ENCODE measurements at regions not wholly inside any gene's neighbourhood (a gene's known extent, or its start where the extent isn't known, plus 50 kb on each side); places are given as distances from the start of the nearest gene placed in this dataset.

DNA sequence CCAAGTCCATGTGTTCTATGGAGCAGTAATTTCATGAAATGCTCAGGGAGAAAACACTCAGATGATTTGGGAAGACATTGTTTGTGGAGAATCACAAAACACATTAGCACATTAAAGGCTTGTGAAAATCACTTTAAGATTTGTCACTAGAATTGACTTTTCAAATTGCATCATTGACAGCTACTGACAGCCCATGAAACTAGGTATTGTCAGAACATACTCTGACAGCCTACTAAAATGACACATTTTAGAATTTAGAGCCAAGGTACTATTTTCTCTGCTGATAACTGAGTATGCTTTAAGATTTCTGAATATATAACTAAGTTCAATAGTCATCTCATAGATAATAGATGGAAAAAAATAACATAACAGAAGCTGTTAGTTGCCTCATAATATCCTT is 67.4 kb upstream of the FOXC1 start:
- no peak overlapping the region for H3K4me3 ChIP-seq
- no peak overlapping the region for H3K27ac ChIP-seq

DNA sequence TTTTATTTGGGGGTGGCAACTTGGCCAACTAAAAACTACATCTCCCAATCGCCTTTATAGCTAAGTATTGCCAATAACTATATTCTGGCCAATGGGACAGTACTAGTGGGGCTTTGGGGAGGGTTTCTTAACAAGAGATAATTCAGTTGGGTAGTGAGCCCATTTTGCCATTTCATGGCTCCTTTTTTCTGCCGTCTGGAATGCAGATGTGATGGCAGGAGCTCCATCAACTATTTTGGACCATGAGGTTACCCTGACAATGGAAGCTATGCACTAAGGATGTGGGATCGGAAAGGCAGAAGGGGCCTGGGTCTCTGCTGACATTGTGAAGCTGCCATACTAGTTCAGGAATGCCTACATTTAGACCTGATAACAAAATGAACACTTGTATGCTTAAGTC is 67.0 kb upstream of the FOXC1 start:
- Histone ChIP-seq H3K4me3 (no peak overlapping the region), H3K27ac (no peak overlapping the region)

DNA sequence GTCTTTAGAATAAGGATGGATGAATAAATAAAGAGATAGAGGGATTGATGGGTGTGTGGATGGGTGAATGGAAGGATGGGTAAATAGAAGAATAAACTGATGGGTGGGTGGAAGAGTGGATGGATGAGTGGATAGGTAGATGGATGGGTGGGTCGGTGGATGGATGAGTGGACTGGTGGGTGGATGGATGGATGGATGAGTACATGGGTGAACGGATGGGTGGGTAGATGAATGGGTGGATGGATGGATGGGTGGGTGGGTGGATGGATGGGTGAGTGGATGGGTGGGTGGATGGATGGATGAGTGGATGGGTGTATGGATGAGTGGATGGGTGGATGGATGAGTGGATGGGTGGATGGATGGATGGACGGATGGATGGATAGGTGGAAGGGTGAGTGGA is 65.7 kb upstream of the FOXC1 start:
- Histone ChIP-seq H3K27ac (no peak overlapping the region), H3K4me3 (no peak overlapping the region)

DNA sequence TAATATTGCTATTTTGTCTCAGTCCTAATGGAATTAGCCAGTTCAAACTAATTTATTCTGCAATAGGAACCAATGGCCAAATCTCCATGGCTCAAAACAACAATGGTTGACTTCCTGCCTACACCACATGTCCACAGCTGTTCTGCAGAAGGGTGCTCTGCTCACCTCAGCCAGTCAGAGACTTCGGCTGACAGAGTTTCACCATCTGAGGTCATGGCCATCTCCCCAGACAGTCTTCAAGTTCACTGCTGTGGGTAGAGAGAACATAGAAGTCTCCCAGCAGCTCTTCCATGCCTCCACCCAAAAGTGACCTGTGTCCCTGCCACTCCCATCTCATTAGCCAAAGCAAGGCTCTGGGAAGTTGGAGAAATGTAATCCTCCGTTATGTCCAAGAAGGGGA is 65.1 kb upstream of the FOXC1 start:
- Histone ChIP-seq H3K4me3 (no peak overlapping the region), H3K27ac (no peak overlapping the region)

DNA sequence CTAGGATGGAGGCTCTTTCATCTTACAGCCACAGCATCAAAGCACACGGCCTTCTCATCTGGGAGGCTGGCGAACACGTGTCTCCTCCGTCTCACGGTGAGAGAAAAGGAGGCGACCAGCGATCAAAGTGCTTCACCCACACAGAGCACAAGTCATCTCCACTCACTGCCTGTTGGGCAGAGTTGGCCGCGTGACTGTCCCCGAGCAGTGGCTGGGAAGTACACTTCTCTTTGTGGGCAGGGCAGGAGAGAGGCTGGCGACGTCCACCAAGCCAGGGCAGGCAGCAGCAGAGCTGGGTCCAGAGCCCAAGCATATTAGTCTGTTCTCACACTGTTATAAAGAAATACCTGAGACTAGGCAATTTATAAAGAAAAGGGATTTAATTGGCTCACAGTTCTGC is 64.1 kb upstream of the FOXC1 start:
- H3K4me3 ChIP-seq, result no peak overlapping the region
- no peak overlapping the region for H3K27ac ChIP-seq

DNA sequence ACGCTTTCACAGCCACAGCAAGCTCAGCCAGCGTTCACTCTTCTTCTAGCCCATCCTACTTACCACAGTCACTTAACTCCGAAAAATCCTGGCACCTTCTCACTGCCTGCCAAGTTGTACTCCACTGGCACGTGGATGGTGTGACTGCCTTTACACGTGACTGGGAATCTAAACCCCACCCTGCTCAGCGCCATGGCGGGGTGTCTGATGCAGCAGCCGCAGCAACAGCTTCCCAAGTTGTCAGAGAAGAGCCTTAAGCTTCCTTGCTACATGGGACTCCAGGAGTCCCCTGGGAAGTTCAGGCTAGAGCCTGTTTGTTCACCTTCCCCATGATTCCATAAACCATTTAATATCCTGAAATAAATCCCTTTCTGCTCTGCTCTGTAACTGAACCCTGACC is 61.9 kb upstream of the FOXC1 start:
- Histone ChIP-seq H3K4me3 (no peak overlapping the region), H3K27ac (no peak overlapping the region)

- Histone ChIP-seq H3K4me3 (no peak overlapping the region), H3K27ac (no peak overlapping the region)
Measured at GRCh38 chr6:1551249-1551648, 58.5 kb upstream of the FOXC1 start.

DNA sequence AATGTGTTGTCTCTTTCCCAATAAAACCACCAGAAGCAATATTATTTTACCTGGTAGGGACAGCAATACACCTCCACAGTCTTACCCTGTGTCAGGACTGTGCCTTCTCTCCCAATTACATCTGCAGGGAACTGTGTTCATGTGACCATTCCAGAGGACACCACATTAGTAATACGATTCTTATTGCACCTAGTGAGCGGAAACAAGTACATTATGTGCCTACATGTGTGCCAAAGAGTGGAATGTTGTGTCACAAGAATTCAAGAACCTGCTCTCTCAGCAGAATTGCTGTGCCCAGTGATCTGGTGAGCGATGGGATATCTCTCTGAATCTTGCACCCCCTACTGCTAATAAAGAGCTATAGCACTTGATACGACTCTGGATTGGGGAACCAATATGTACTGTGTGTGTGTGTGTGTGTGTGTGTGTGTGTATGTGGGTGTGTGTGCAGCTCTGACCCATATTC is 57.4 kb upstream of the FOXC1 start:
- H3K27ac ChIP-seq, result no peak overlapping the region

GRCh38 chr6:1553562-1554083 is 56.1 kb upstream of the FOXC1 start:
- peak overlapping the region in 5 of 21 experiments; percentile 74 to 87 (median 85) for H3K27ac ChIP-seq
- peak overlapping the region in 2 of 7 experiments; percentile 47 for H3K4me3 ChIP-seq

More for the DNA sequence above, 57.4 kb upstream of the FOXC1 start:
- no peak overlapping the region for H3K4me3 ChIP-seq

GRCh38 chr6:1554141-1554475 is 55.6 kb upstream of the FOXC1 start:
- H3K27ac ChIP-seq, result peak overlapping the region in 20 of 21 experiments; percentile 57 to 87 (median 82)

DNA sequence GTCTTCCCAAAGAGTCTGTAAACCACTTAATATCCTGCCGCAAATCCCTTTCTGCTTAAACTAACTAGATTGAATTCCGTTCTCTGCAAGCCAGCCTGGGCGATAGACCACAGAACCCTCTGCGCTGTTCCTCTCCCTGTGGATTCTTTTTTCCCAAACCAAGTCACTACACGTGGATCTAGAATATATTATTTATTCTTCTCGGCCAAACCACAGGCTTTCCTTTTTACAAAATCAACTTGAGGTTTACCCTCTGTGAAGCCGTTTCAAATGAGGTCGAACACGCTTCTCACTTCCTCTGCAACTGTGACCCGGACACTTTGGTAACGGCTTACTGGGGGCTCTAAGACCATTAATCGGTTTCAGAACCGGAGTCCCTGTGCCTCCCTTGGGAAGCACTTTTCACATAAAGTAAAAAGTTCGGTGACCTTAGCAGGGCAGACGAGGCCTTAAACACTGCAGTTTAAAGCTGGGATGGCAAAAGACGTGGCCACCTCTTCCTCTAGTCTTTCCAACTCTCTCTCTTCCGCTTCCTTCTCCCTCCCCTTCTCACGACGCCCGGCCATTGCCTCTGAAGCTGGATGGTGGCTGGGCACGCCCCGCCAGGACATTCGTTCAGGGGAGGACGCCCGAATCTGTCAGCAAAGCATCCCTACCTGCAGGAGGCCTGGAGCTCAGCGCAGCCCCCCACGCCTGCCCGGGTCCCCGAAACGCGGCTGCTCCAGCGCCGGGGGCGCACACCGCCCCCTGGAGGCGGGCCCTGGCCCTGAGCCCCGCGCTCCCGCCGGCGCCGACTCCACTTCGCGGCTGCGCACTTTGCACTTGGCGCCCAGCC is 55.0 kb upstream of the FOXC1 start:
- peak overlapping the region; percentile 30 to 56 (median 47) for H3K4me3 ChIP-seq
- H3K27ac ChIP-seq, result peak overlapping the region in 20 of 21 experiments; percentile 57 to 87 (median 82)

More at GRCh38 chr6:1554141-1554475, 55.6 kb upstream of the FOXC1 start:
- peak overlapping the region; percentile 30 to 56 (median 47) for H3K4me3 ChIP-seq

GRCh38 chr6:1558388-1558787 is 51.3 kb upstream of the FOXC1 start:
- H3K27ac ChIP-seq, result no peak overlapping the region
- no peak overlapping the region for H3K4me3 ChIP-seq

All from skin epidermis (tissue), 12 donors.